CD4-positive, CD25-positive, alpha-beta regulatory T cell (primary cell): ENCODE measurements at regions not wholly inside any gene's neighbourhood (a gene's known extent, or its start where the extent isn't known, plus 50 kb on each side); places are given as distances from the start of the nearest gene placed in this dataset.
A peak's percentile ranks its signal among the peaks of the same experiment; 100 is the strongest.

Experiments used
- ATAC-seq, 2 donors: fragments of 150-1000 bp; cut with Tn5 transposase; one replicate each; pipeline ENCODE4 v1.10.0; 2021; ENCODE audit warnings: low read depth in 2 of 2, moderate number of reproducible peaks in 2 of 2, moderate library complexity in 1 of 2
- DNase-seq, 3 donors: peaks; one replicate each; pipeline versions ENCODE4 v3.0.0 to v3.0.0-alpha.2; 2012 to 2022; ENCODE audit warnings: mixed read lengths in 1 of 3
- H3K27ac ChIP-seq: one replicate; pipeline ENCODE4 v1.7.0; 2013; ENCODE audit warnings: mild to moderate bottlenecking, low read length; ENCODE audit not compliant: insufficient read depth, poor library complexity, severe bottlenecking
- H3K27me3 ChIP-seq: one replicate; pipeline ENCODE4 v1.7.0; 2013; ENCODE audit warnings: low read length; ENCODE audit not compliant: control insufficient read depth, insufficient read depth
- H3K36me3 ChIP-seq: one replicate; pipeline ENCODE4 v1.7.0; 2013; ENCODE audit warnings: mild to moderate bottlenecking, low read length, moderate library complexity; ENCODE audit not compliant: control insufficient read depth, insufficient read depth
- H3K4me1 ChIP-seq: 2 replicates; pipeline ENCODE4 v1.7.0; 2013; ENCODE audit warnings: mild to moderate bottlenecking, low read length; ENCODE audit not compliant: insufficient read depth, control insufficient read depth, poor library complexity, severe bottlenecking
- H3K4me3 ChIP-seq: one replicate; pipeline ENCODE4 v1.7.0; 2013; ENCODE audit warnings: low read depth, mild to moderate bottlenecking, low read length, moderate library complexity
- H3K9me3 ChIP-seq, 2 experiments: 1 replicate in 1 of 2; 2 replicates in 1 of 2; pipeline ENCODE4 v1.7.0; 2013; ENCODE audit warnings: low read length in 2 of 2, mild to moderate bottlenecking in 1 of 2, moderate library complexity in 1 of 2; ENCODE audit not compliant: control insufficient read depth in 2 of 2
- H3K27ac Mint-ChIP-seq, 3 donors: one replicate each; pipeline ENCODE4 v1.8.0; 2020 to 2022; ENCODE audit warnings: mild to moderate bottlenecking in 3 of 3, mixed read lengths in 3 of 3, moderate library complexity in 2 of 3
- H3K27me3 Mint-ChIP-seq: one replicate; pipeline ENCODE4 v1.8.0; 2022; ENCODE audit warnings: mild to moderate bottlenecking, mixed read lengths
- H3K36me3 Mint-ChIP-seq: one replicate; pipeline ENCODE4 v1.8.0; 2020; ENCODE audit warnings: mixed read lengths
- H3K4me1 Mint-ChIP-seq, 4 donors: one replicate each; pipeline ENCODE4 v1.8.0; 2020 to 2022; ENCODE audit warnings: mixed read lengths in 4 of 4, mild to moderate bottlenecking in 1 of 4
- H3K4me3 Mint-ChIP-seq, 4 donors: one replicate each; pipeline ENCODE4 v1.8.0; 2020 to 2022; ENCODE audit warnings: mild to moderate bottlenecking in 4 of 4, mixed read lengths in 4 of 4, moderate library complexity in 3 of 4
- H3K9me3 Mint-ChIP-seq, 7 donors: one replicate each; pipeline ENCODE4 v1.8.0; 2020 to 2022; ENCODE audit warnings: mixed read lengths in 7 of 7, mild to moderate bottlenecking in 3 of 7, moderate library complexity in 2 of 7

DNA sequence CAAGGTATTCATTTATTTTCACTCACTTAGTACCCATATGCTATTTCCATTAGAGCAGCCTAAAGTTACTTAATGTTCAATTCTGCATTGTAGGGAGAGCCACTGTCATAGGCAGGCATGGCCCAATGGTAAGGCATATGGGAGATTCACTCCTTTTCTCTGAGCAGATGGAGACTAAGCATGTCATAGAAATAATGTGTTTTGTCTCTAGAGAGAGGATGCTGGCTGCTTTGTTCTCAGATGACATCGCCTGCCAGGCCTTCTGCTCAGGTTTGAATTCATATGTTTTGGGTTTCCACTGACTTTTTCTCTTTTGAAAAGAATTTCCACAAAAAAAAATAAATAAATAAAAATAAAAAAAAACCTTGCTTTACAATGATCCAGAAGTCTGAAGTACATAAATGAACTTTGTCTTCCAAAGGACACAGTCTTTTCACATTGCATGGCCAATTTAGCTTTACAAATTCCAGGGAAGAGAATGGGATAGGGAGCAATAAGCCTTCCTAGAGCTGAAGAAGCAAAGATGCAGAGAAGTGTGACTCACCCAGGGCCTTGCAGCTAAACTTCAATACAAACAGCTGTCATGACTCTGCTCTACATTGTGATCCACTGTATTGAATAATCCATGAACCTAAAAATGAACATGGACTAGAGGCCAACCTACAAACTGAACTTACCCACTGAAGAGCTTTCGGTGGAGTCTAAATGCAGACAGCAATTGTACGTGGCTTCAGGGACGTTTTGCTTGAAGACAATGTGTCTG lies 422.5 kb downstream of the CMPK2 start:
- Histone ChIP-seq H3K4me3 (no peak overlapping the region), H3K9me3 (no peaks in the 10 kb centered on the region), H3K27me3 (no peaks in the 10 kb centered on the region), H3K4me1 (no peaks in the 10 kb centered on the region), H3K36me3 (no peaks in the 10 kb centered on the region), H3K27ac (no peak overlapping the region)
- no peak overlapping the region for H3K27ac Mint-ChIP-seq
- H3K27me3 Mint-ChIP-seq, result no peaks in the 10 kb centered on the region
- H3K4me3 Mint-ChIP-seq, result no peak overlapping the region
- peaks cover 0 to 3% (median 0%) of the 10 kb centered on the region in 4 donors for H3K4me1 Mint-ChIP-seq
- no peak for DNase-seq
- no peak for ATAC-seq
- H3K36me3 Mint-ChIP-seq, result no peaks in the 10 kb centered on the region
- peaks cover 0 to 6% (median 0%) of the 10 kb centered on the region in 7 donors for H3K9me3 Mint-ChIP-seq

DNA sequence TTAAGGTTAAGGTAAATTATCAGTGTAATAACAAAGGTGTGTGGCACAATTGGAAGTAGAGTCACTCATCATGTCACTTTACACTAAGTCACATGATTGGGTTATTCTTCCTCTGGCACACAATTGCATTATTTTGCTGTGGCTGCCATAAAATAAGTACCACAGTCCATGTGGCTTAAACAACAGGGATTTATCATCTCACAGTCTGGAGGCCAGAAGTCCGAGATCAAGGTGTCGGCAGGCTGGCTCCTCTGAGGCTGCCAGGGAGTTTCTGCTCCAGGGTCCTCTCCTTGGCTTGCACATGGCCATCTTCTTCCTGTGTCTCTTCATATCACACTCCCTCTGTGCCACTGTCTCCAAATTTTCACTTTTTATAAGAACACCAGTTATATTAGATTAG lies 421.2 kb downstream of the CMPK2 start:
- no peak overlapping the region for H3K4me3 Mint-ChIP-seq
- H3K27ac ChIP-seq, result no peak overlapping the region
- H3K9me3 Mint-ChIP-seq, result peaks cover 0 to 6% (median 2%) of the 10 kb centered on the region in 7 donors
- peaks cover 0 to 3% (median 0%) of the 10 kb centered on the region in 4 donors for H3K4me1 Mint-ChIP-seq
- no peaks in the 10 kb centered on the region for H3K4me1 ChIP-seq
- H3K27ac Mint-ChIP-seq, result no peak overlapping the region
- no peak overlapping the region for H3K4me3 ChIP-seq
- H3K9me3 ChIP-seq, result no peaks in the 10 kb centered on the region
- H3K27me3 Mint-ChIP-seq, result no peaks in the 10 kb centered on the region
- no peaks in the 10 kb centered on the region for H3K36me3 Mint-ChIP-seq
- DNase-seq, result no peak
- H3K36me3 ChIP-seq, result no peaks in the 10 kb centered on the region
- no peak for ATAC-seq
- H3K27me3 ChIP-seq, result no peaks in the 10 kb centered on the region

DNA sequence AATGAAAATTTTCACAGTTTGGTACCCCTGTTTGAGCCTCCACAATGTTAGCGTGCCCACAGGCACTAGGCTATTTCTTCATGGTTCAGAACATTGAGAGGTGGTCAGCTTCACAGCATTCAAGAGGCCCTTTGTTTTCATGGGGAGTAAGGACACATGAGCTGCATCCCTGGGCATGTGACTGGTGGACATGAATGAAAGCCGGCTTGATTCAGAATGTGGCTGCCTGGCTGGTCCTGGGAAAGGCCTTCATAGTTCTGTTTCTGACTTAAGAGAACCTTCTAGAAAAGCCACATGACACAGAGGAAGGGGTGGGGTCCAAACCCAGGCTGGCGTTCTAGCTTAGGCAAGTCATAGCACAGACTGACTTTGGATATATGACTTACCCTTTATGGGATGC lies 420.6 kb downstream of the CMPK2 start:
- ATAC-seq, result no peak
- no peak overlapping the region for H3K4me3 ChIP-seq
- DNase-seq, result no peak
- Mint-ChIP-seq H3K27ac (no peak overlapping the region), H3K27me3 (no peaks in the 10 kb centered on the region), H3K4me3 (no peak overlapping the region), H3K9me3 (peaks cover 0 to 6% (median 2%) of the 10 kb centered on the region in 7 donors), H3K4me1 (peaks cover 0 to 3% (median 0%) of the 10 kb centered on the region in 4 donors), H3K36me3 (no peaks in the 10 kb centered on the region)
- H3K27me3 ChIP-seq, result no peaks in the 10 kb centered on the region
- H3K4me1 ChIP-seq, result no peaks in the 10 kb centered on the region
- no peak overlapping the region for H3K27ac ChIP-seq
- no peaks in the 10 kb centered on the region for H3K36me3 ChIP-seq
- H3K9me3 ChIP-seq, result no peaks in the 10 kb centered on the region

DNA sequence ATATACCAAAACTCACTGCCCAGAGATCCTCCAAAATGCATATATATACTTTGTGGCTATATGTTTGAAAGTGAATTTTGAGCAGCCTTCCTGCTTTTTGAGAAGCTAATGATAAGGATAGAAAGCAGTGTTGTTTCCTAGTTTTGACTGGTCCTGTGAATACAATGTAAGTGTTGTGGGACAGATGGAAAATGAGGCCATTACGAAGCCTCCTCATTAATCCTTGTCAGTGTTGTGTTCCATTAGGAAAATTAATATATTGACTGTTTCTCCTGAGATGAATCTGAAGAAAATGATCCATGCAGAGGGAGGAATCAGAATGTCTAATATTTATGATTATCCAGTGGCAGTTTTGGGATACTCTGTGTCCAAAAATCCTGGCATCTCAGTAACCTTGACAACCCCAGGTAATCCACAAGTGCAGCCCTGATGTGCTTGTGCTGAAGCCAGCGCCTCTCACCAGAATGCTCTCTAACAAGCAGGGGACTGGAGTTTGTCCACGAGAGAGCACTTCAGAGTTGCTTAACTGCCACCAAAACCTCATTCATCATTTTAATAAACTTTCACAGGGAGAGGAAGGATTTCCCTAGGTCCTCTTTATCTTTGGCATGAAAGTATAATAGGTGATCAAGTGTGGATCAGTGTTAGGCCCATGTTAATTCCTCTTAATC lies 418.6 kb downstream of the CMPK2 start:
- H3K4me1 ChIP-seq, result no peaks in the 10 kb centered on the region

DNA sequence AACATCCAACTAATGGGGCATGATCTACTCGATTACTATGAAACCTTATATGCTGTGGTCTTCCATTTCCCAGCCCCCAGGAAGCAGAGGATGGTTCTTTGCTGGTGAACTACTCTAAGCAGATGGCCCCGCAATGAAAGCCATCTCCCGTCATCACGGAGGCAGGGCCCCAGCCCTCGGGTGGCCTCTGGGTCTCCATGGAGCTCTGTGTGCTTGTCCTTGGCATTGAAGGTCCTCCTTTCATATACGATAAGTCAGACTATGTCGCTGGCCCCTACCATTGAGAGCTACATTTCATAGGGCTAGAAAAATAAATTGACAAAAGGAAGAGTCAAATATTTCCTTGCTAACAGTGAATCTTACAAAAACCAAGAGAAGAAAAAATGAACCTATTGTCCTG lies 416.8 kb downstream of the CMPK2 start:
- Histone ChIP-seq H3K27me3 (no peaks in the 10 kb centered on the region), H3K36me3 (no peaks in the 10 kb centered on the region), H3K9me3 (no peaks in the 10 kb centered on the region), H3K27ac (no peak overlapping the region), H3K4me3 (no peak overlapping the region), H3K4me1 (no peaks in the 10 kb centered on the region)
- Mint-ChIP-seq H3K9me3 (peaks cover 0 to 5% (median 2%) of the 10 kb centered on the region in 7 donors), H3K27me3 (no peaks in the 10 kb centered on the region), H3K36me3 (no peaks in the 10 kb centered on the region), H3K4me3 (no peak overlapping the region), H3K4me1 (no peaks in the 10 kb centered on the region), H3K27ac (peak overlapping the region in 1 of 3 donors; percentile 36)
- no peak for DNase-seq
- ATAC-seq, result no peak

More for the DNA sequence above, 418.6 kb downstream of the CMPK2 start:
- ATAC-seq, result no peak
- Mint-ChIP-seq H3K27ac (no peak overlapping the region), H3K9me3 (peaks cover 0 to 6% (median 2%) of the 10 kb centered on the region in 7 donors), H3K27me3 (no peaks in the 10 kb centered on the region), H3K4me1 (no peaks in the 10 kb centered on the region), H3K36me3 (no peaks in the 10 kb centered on the region), H3K4me3 (no peak overlapping the region)
- no peak overlapping the region for H3K27ac ChIP-seq
- H3K4me3 ChIP-seq, result no peak overlapping the region
- no peaks in the 10 kb centered on the region for H3K9me3 ChIP-seq
- no peaks in the 10 kb centered on the region for H3K27me3 ChIP-seq
- no peak for DNase-seq
- no peaks in the 10 kb centered on the region for H3K36me3 ChIP-seq

DNA sequence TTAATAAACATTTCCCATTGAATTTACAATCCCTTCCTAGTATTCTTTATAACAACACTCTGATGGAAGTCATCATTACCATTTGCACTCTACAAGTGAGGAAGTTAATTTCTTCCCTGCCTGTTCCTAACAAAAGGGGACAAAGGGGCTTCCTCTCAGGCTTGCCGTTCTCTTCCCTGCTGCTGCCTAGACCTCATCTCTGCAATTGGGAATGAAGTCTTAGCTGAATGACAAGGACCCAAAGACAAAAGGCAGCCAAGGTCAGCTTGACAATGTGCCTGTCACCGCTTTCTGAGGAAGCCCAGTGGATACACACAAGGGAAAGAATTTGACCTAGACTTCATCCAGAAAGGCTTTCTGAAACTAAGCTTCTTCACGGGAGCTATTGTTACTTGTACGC lies 416.4 kb downstream of the CMPK2 start:
- H3K4me1 ChIP-seq, result no peaks in the 10 kb centered on the region
- no peaks in the 10 kb centered on the region for H3K36me3 ChIP-seq
- no peak overlapping the region for H3K27ac Mint-ChIP-seq
- H3K4me3 Mint-ChIP-seq, result no peak overlapping the region
- no peak overlapping the region for H3K4me3 ChIP-seq
- no peak overlapping the region for H3K27ac ChIP-seq
- H3K36me3 Mint-ChIP-seq, result no peaks in the 10 kb centered on the region
- no peaks in the 10 kb centered on the region for H3K27me3 Mint-ChIP-seq
- DNase-seq, result no peak
- no peak for ATAC-seq
- H3K27me3 ChIP-seq, result no peaks in the 10 kb centered on the region
- H3K9me3 ChIP-seq, result no peaks in the 10 kb centered on the region
- H3K9me3 Mint-ChIP-seq, result peaks cover 0 to 5% (median 2%) of the 10 kb centered on the region in 7 donors
- no peaks in the 10 kb centered on the region for H3K4me1 Mint-ChIP-seq

DNA sequence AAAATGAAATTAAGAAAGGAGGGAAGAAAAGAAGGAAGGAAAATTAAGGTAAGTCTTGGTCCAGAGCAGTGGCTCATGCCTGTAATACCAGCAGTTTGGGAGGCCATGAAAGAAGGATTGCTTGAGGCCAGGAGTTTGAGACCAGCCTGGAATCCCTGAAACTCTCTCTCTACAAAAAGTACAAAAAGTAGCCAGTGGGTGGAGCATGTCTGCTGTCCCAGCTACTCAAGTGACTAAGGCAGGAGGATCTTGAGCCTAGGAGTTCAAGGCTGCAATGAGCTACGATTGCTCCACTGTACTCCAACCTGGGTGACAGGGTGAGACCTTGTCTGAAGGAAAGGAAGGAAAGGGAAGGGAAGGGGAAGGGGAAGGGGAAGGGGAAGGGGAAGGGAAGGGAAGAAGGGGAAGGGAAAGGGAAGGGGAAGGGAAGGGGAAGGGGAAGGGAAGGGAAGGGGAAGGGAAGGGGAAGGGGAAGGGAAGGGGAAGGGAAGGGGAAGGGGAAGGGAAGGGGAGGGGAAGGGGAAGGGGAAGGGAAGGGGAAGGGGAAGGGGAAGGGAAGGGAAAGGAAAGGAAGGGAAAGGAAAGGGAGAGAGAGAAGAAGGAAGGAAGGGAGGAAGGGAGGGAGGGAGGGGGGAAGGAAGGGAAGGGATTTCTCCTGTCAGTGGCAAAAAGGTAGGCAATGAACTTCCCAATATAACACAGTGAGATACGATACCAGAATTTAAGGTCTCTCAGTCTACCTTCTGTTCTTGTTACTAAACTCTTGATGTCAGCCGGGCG lies 412.8 kb downstream of the CMPK2 start:
- Histone ChIP-seq H3K27ac (no peak overlapping the region), H3K27me3 (no peaks in the 10 kb centered on the region), H3K9me3 (no peaks in the 10 kb centered on the region), H3K4me1 (no peaks in the 10 kb centered on the region), H3K36me3 (no peaks in the 10 kb centered on the region), H3K4me3 (no peak overlapping the region)
- peaks cover 0 to 15% (median 7%) of the 10 kb centered on the region in 7 donors for H3K9me3 Mint-ChIP-seq
- ATAC-seq (no peak), DNase-seq (no peak)
- no peaks in the 10 kb centered on the region for H3K27me3 Mint-ChIP-seq
- no peak overlapping the region for H3K27ac Mint-ChIP-seq
- H3K36me3 Mint-ChIP-seq, result no peaks in the 10 kb centered on the region
- no peak overlapping the region for H3K4me3 Mint-ChIP-seq
- no peaks in the 10 kb centered on the region for H3K4me1 Mint-ChIP-seq
